ENCODE measurements at regions not wholly inside any gene's neighbourhood (a gene's known extent, or its start where the extent isn't known, plus 50 kb on each side); places are given as distances from the start of the nearest gene placed in this dataset.

DNA sequence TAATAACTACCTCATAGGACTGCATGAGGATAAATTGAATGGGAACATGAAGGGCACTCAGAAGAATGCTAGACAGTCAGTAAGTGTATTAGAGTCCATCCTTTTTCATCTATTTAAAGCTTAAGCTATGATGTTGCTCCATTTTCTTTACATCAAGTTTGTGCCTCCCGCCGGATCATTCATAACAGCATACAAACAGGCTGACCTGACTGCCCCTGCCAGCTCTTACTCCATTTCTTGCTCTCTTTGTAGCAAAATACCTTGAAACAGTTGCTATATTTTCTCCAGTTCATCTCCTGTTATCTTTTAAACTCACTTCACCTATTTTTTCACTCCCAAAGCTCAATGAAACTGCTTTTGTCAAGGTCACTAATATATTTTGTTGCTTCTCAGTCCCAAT, 315.6 kb upstream of the ALCAM start:
- DNase-seq (ENCODE audit: low spot score), result no peak
- intact Hi-C loops (cut with DNase I), result no loop called here

DNA sequence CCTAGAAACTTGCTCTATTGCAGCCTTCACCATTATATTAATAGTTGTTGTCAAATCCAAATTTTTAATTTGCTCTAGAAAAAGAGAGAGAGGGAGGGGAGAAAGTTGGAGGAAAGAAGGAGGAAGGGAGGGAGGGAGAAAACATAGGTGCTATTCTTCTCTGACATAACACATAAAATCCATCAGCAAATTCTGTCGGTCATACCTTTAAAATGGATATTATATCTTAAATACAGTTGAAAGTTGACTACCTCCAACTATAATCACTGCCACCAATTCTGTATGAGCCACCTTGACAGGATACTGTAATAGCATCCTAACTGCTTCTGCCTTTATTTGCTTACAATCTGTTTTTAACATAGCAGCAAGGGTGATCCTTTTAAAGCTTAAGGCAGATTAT, 314.7 kb upstream of the ALCAM start:
- intact Hi-C loops (cut with DNase I), result no loop called here
- no peak for DNase-seq (ENCODE audit: low spot score)

DNA sequence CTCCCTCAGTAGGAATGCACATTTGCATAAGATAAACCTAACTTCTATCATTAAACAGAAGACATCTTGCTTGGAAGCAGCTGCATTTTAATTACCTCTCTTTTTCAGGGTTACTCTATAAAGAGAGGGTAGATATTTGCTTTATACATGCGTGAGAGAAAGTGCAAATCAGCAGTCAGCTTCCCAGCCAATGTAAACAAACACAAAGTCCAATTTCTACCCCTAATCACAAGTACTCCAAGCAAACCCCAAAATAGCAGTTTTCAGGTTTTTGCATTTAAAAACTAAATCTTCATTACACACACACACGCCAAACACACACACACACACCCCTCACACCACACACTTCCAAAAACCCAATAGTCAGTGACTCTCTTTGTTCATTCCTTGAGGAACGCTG, 303.9 kb upstream of the ALCAM start:
- intact Hi-C loops (cut with DNase I), result no loop called here
- no peak for DNase-seq (ENCODE audit: low spot score)

DNA sequence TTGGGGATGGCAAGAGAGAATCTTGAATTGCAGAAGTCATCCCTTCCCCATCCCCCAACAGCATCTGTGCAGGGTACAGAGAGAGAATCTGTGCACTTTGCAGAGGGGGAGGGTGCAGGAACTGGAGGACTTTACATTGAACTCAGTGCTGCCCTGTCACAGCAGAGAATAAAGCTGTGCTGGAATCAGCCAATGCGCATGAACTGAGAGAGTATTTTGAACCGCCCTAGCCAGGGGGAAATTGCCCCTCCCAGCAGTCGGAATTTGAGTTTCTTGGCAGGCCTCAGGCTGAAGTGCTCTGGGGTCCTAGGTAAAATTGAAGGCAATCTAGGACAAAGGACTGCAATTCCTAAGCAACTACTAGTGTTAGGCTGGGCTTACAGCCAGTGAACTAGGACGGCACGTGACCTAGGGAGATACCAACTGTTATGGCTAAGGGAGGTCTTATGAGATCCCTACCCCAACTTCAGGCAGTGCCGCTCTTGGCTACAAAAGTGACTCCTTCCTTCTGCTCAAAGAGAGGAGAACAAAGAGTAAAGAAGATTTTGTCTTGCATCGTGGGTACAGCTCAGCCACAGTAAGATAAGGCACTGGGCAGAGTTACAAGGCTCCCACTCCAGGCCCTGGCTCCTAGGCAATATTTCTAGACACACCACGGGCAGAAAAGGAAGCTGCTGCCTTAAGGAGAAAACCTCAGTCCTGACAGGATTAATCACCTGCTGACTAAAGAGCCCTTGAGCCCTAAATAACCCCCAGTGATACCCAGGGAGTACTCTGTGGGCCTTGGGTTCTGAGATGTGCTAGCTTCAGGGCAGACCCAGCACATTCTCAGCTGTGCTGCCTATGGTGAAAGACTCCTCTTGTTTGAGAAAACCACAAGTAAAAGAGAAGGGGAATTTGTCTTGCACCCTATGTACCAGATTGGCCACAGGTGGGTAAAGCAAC, 300.5 kb upstream of the ALCAM start:
- intact Hi-C loops (cut with DNase I), result no loop called here
- no peak for DNase-seq (ENCODE audit: low spot score)

DNA sequence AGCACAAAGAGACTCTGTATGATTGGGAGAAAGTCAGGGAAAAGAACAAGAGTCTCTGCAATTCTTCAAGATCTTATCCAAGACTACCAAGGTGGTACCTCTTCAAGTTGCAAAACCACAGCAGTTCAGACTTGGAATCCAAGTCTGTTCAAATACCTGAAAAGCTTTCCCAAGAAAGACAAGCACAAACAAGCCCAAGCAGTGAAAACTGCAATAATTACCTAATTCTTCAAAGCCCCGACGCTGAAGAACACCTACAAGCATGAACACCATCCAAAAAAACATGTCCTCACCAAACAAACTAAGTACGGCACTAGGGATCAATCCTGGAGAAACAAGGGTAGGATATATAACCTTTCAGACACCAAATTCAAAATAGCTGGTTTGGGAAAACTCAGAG, 299.3 kb upstream of the ALCAM start:
- no peak for DNase-seq (ENCODE audit: low spot score)
- intact Hi-C loops (cut with DNase I), result no loop called here

DNA sequence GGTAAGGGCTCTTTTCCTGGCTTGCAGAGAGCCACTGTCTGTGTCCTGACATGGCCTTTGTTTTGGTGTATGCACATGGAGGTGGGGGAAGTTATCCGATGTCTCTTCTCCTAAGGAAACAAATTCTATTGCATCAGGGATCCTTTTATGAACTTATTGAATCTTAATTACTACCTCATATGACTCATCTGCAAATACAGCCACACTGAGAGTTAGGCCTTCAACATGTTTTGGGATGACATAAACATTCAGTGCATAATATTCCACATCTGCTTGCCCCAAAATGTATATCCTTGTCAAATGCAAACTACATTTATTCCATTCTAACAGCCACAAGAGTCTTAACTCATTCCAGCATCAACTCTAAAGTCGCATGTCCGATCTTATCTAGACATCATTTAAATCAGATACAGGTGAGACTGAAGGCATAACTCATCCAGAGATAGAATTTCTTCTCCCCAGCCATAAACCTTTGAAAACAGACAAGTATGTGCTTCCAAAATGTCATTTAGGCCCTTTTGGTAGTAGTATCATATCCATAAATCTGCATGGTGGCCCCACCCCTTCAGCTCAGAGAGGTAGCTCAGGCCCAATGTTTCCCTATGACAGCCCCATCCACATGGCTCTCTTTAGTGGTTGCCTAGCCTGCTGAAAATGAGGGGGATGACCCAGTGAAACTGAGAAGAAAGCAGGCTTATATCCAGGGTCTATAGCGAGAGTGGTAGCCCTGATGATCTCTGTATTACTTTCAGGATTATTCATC, 289.5 kb upstream of the ALCAM start:
- no peak for DNase-seq (ENCODE audit: low spot score)
- intact Hi-C loops (cut with DNase I), result no loop called here

DNA sequence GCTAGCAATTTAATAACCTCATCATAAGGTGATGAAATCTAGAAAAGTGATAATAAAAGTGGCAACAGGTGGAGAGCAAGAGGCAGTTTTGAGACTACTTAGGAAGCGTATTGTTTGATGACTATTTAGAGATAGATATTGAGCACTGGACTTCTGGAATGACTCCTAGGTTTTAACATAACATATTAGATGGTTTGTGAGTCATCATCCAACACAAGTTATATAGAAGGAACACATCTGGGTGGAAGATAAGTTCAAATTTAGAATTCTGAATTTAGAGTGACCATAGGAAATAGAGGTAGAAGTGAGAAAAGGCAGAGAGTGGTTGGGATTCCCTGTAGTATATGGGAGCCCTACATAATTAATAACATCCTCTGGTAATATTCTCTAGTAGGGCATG, 282.8 kb upstream of the ALCAM start:
- no peak for DNase-seq (ENCODE audit: low spot score)
- intact Hi-C loops (cut with DNase I), result no loop called here

DNA sequence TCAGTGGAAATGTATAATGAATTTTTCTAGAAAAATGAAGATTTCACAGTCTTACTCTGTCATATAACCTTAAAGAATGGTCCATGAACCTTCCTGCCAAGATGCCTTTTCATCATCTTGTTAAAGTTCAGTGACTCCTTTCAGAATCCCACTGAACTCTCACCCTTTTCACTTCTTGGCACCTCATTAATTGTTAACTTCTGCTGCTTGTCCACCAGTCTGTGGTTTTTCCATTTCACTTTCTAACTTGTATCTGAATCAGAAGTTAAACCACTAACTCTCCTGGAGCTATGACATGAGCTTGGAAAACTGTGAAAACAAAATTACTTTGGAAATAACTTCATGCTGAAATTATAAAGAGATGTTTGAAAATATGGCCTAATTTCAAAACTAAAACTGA, 281.2 kb upstream of the ALCAM start:
- no peak for DNase-seq (ENCODE audit: low spot score)
- intact Hi-C loops (cut with DNase I), result no loop called here

DNA sequence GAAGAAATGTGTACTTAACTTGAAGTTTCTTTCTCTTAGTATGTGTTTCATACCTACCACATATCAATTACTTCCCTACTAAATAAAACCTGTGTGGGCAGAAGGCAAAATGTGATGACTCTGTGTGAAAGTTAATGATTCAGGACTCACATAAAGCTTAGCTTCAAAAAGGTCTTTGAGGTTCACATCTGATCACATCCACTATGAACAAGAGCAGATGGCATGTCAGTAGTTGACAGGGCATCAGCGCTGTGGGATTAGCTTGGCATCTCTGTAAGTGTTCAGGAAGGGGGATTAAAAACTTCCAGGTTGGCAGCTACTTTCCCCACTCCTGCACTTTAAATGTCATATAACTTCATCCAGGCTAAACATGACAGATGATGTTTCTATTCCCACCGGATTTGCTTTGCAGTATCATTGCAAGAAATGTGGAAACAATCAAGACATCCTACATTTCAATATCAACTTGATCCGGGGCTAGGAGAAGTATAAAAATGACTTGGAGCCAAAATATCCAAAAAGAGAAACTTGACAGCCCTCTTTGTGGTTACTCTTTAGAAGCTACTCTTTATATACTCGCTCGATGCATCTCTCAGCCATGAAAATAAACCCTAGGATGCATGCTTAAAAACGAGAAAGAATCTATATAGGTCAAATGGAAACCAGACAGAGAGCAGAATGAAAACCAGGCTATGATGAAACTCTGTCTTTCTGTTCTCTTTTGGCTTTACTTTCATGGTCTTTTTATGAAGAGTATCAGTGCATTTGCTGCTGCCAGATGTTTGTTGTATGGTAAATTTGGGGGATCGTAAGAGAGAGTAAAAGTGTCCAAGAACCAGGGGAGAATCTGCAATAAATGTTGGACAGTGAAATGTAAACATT, 273.1 kb upstream of the ALCAM start:
- intact Hi-C loops (cut with DNase I), result no loop called here
- DNase-seq (ENCODE audit: low spot score), result no peak

DNA sequence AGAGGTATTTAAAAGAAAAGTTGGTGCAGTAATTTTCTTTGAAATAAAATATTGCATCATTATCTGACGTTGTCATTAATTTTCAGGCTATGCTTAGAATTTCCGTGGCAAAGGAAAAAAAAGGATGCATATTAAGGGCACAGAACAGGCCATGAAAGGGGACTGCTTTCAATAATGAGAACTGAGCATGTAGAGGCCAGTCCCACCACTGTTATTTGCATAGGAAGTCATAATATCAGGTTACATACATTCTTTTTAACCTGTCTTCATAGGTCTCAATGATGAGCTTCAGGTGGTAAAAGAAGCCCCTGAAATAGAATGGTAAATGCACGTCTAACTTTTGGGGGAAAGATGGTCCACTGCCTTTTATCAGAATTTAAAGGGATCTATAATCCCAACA, 272.1 kb upstream of the ALCAM start:
- intact Hi-C loops (cut with DNase I), result no loop called here
- no peak for DNase-seq (ENCODE audit: low spot score)

DNA sequence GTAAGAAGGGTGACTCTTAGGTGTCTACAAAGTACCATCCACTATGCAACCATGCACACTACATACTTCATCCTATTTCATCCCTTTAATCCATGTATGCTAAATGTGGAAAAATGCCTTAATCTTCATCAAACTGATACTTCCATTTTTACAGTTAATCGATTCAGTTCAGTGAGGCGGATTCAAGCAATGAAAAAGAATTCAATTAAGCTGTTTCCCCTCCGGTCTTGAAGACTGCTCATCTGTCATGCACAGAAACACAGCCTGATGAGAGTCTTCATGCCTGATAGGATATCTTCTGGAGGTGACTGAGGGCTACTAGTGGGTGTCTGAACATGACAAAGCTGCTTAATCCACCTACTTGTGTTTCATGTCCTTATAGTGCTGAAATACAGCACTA, 270.6 kb upstream of the ALCAM start:
- no peak for DNase-seq (ENCODE audit: low spot score)
- intact Hi-C loops (cut with DNase I), result no loop called here

DNA sequence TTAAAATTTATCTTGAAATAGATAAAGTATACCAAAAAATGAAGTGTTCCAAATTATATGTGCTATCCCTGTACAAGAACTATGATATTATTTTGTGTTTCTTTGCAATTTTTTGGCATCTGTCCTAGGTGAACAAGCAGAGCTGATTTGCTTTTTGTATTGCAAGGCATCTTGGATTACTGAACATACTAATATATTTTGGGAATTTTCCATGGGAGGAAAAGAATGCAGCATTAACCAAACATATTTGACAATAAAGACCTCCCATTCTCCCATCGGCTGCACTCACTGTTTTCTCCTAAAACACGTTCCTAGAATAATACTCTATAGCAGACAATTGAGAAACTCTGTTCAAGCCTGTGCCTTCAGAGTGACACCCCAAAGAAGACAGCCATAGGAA, 265.1 kb upstream of the ALCAM start:
- intact Hi-C loops (cut with DNase I), result no loop called here
- no peak for DNase-seq (ENCODE audit: low spot score)

DNA sequence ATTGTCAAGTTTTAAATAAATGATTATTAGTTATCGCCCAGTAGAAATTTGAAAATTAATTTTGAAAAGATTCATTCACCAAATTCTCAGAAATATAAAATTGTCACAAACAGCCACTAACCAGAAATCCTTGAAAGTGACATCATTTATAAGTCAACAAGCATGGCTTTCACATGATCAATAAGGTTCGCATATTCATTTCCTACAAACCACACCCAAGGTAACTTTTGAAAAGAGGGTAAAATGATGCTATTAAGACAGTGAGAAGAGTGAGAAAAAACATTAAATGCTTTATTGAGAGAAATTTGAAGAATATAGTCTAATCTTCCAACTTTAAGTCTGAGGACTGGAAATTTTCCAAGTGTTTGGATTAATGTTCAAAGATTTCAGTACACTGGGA, 263.6 kb upstream of the ALCAM start:
- intact Hi-C loops (cut with DNase I), result no loop called here

DNA sequence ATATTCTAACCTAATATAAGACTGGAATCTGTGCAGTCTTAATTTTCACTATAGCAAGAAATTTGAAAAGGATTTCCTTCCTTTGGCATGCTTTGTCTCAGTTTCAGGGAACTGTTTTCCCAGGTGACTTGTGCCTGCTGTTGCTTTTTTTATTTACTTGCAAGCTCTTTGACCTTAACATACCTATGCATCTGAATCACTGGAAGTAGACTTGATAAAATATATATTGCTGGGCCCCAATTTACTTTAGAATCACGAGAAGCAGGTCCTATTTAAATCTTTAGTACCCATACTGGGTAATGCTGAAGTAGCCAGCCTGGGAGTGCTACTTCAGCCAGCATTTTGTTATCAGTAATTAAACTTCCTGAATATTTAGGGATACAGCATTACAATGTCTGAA, 257.9 kb upstream of the ALCAM start:
- no peak for DNase-seq (ENCODE audit: low spot score)
- intact Hi-C loops (cut with DNase I), result no loop called here

More for the DNA sequence above, 263.6 kb upstream of the ALCAM start:
- no peak for DNase-seq (ENCODE audit: low spot score)

DNA sequence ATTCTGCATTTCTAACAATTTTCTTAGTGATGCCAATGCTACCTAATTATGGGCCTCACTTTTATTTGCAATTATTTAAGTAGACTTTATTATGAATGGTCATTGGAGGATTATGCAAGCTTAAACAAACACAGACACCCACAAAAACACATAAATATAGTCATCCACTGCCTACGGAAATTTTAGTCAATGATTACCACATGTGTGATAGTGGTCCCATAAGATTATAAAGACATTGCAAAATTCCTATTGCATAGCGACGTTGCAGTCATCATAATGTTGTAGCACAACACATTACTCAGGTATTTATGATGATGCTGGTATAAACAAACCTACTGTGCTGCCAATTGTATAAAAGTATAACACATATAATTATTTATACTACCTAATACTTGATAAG, 247.8 kb upstream of the ALCAM start:
- DNase-seq (ENCODE audit: low spot score), result no peak
- intact Hi-C loops (cut with DNase I), result no loop called here

DNA sequence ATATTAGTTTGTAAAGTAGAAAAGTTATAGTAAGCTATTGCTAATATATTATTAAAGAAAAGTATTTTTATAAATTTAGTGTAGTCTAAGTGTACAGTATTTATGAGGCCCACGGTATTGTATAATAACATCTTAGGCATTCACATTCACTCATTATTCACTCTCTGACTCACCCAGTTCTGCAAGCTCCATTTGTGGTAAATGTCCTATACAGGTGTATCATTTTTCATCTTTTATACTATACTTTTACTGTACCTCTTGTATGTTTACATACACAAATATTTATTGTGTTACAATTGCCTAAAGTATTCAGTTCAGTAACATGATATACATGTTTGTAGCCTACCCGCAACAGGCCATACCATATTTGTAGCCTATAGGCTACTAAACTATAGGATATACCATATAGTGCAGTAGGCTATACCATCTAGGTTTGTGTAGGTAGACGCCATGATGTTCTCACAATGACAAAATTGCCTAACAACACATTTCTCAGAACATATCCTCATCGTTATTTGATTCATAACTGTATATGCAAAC, 246.8 kb upstream of the ALCAM start:
- DNase-seq (ENCODE audit: low spot score), result no peak
- intact Hi-C loops (cut with DNase I), result loop anchor here in 1 of 2 donors (5.0 kb wide), 1 partner anchor 1338 kb away; no protein-coding TSS in a partner anchor

DNA sequence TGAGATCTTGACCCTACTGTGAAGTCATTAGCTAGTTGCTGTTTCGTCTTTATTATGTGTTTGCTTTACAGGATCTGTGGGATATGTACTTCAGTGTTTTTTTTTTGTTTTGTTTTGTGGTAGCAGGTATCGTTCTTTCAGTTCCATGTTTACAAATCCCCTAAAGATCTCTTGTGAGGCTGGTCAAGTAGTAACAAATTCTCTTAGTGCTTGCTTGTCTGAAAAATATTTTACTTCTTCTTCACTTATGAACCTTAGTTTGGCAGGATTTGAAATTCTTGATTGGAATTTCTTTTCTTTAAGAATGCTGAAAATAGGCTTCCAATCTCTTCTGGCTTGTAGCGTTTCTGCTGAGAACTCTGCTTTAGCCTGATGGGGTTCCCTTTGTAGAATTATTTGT, 235.8 kb upstream of the ALCAM start:
- no peak for DNase-seq (ENCODE audit: low spot score)
- intact Hi-C loops (cut with DNase I), result no loop called here

DNA sequence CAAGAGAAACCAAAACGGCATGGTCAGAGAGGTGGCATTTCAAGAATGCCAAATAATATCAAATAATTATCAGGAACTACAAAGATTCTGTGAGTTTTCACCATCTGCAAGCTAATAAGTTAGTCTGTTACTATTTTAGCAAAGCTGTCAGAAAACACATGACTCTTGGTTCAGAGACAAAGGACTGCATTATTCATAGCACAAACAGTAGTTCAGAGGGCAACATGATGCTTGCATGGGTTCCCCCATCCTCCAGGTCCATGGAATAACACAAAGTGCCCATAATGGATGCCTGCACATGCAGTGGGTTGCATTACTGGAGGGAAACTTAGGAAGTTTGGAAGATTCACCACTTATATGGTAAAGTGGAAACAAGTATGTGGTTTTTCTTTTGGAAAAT, 228.8 kb upstream of the ALCAM start:
- intact Hi-C loops (cut with DNase I), result no loop called here
- DNase-seq (ENCODE audit: low spot score), result no peak

DNA sequence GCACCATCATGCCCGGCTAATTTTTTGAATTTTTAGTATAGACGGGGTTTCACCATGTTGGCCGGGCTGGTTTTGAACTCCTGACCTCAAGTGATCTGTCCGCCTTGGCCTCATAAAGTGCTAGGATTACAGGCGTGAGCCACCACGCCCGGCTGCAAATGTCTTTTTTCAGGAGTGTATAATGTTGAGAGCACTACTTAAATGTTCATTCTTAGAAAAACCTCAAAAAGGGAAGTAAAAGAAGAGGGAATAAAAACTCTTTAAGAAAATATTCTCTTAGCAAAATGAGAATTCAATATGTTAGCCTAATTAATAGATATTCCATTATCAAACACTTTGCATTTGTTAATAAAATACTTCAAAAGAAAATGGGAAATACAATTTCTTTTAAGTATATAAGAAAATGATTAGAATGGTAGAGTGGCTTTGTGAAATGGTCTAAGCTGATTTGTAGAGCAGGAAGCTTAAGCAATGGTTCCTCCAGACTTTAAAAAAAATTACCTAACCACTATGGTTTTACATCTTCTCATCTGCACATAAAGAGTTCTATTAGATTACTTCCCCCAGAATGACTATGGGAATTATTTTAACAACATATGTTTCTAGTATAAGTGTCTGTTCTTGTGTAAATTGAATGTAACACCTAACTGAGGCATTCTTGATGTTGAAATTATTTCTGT, 226.7 kb upstream of the ALCAM start:
- intact Hi-C loops (cut with DNase I), result no loop called here
- DNase-seq (ENCODE audit: low spot score), result no peak
